Endodermal cell (in vitro differentiated cells): ENCODE measurements at regions not wholly inside any gene's neighbourhood (a gene's known extent, or its start where the extent isn't known, plus 50 kb on each side); places are given as distances from the start of the nearest gene placed in this dataset.
A peak's percentile ranks its signal among the peaks of the same experiment; 100 is the strongest.

ENCODE experiments used
- DNase-seq: peaks from one replicate; pipeline ENCODE4 v3.0.0-alpha.2; 2017
- H3K27ac ChIP-seq: 2 replicates; pipeline ENCODE4 v1.5.1; 2013; ENCODE audit warnings: mild to moderate bottlenecking, low read depth, low read length, moderate library complexity
- H3K27me3 ChIP-seq: 2 replicates; pipeline ENCODE4 v1.6.1; 2013; ENCODE audit warnings: mild to moderate bottlenecking, low read length, moderate library complexity; ENCODE audit not compliant: insufficient read depth, control insufficient read depth, poor library complexity, severe bottlenecking
- H3K36me3 ChIP-seq: 2 replicates; pipeline ENCODE4 v1.7.0; 2013; ENCODE audit warnings: mild to moderate bottlenecking, low read length, moderate library complexity; ENCODE audit not compliant: control insufficient read depth, insufficient read depth
- H3K4me1 ChIP-seq: one replicate; pipeline ENCODE4 v1.7.0; 2013; ENCODE audit warnings: low read length; ENCODE audit not compliant: control insufficient read depth, insufficient read depth
- H3K4me3 ChIP-seq: 2 replicates; pipeline ENCODE4 v1.5.1; 2013; ENCODE audit warnings: mild to moderate bottlenecking, low read length, moderate library complexity
- H3K9ac ChIP-seq: 2 replicates; pipeline ENCODE4 v1.6.1; 2013; ENCODE audit warnings: mild to moderate bottlenecking, low read length, moderate library complexity; ENCODE audit not compliant: poor library complexity, severe bottlenecking; ENCODE audit errors: extremely low read depth
- H3K9me3 ChIP-seq: 2 replicates; pipeline ENCODE4 v1.6.1; 2013; ENCODE audit warnings: mild to moderate bottlenecking, low read length, moderate library complexity; ENCODE audit not compliant: control insufficient read depth
- H3K27ac Mint-ChIP-seq: 2 replicates; pipeline ENCODE4 v1.8.0; 2020; ENCODE audit warnings: mixed read lengths
- H3K27me3 Mint-ChIP-seq: 2 replicates; pipeline ENCODE4 v1.8.0; 2021; ENCODE audit warnings: mild to moderate bottlenecking, mixed read lengths; ENCODE audit not compliant: insufficient read depth
- H3K36me3 Mint-ChIP-seq: 2 replicates; pipeline ENCODE4 v1.8.0; 2020; ENCODE audit warnings: low read depth, mixed read lengths
- H3K4me1 Mint-ChIP-seq: 2 replicates; pipeline ENCODE4 v1.8.0; 2020; ENCODE audit warnings: mixed read lengths
- H3K4me3 Mint-ChIP-seq: 2 replicates; pipeline ENCODE4 v1.8.0; 2020; ENCODE audit warnings: mild to moderate bottlenecking, moderate library complexity, mixed read lengths
- H3K9me3 Mint-ChIP-seq: 2 replicates; pipeline ENCODE4 v1.8.0; 2020; ENCODE audit warnings: mild to moderate bottlenecking, mixed read lengths
- CTCF ChIP-seq: fragments of 200-600 bp; sonication (generic); conservative IDR thresholded peaks from 2 replicates; pipeline ENCODE4 v1.5.0; 2021; ENCODE audit warnings: antibody characterized with exemption, mild to moderate bottlenecking
- WGBS, 2 experiments: methylation state at CpG; one replicate each; pipeline versions ENCODE4 v1.1.5 to v1.1.7; 2013; ENCODE audit warnings: missing lambda C conversion rate in 2 of 2, mixed read lengths in 1 of 2; ENCODE audit not compliant: insufficient coverage in 1 of 2, insufficient read length in 1 of 2; 5-methylcytosine and 5-hydroxymethylcytosine counted together

- no peaks in the 10 kb centered on the region for H3K4me1 ChIP-seq
- Mint-ChIP-seq H3K9me3 (peaks cover 18% of the 10 kb centered on the region), H3K4me1 (peaks cover 5% of the 10 kb centered on the region), H3K27ac (no peak overlapping the region), H3K4me3 (no peak overlapping the region), H3K36me3 (peaks cover 8% of the 10 kb centered on the region), H3K27me3 (no peaks in the 10 kb centered on the region)
- no peak overlapping the region for H3K9ac ChIP-seq
- H3K9me3 ChIP-seq: peaks cover 7% of the 10 kb centered on the region
- no peak for DNase-seq
- TF ChIP-seq CTCF: no peak
- H3K27me3 ChIP-seq: no peaks in the 10 kb centered on the region
- peaks cover 5% of the 10 kb centered on the region for H3K36me3 ChIP-seq
- H3K4me3 ChIP-seq: no peak overlapping the region
- no peak overlapping the region for H3K27ac ChIP-seq
Measured at GRCh38 chr13:81721400-81721799, 1380.5 kb upstream of the SPRY2 start.

GRCh38 chr13:81714513-81714912 lies 1373.6 kb upstream of the SPRY2 start:
- 48% methylated on average over 1 of the region's 3 CpGs; no CpG with 5 or more reads in 1 of the 2 experiments for WGBS, 2 experiments
- Mint-ChIP-seq H3K9me3 (peaks cover 11% of the 10 kb centered on the region), H3K4me1 (peaks cover 7% of the 10 kb centered on the region), H3K27me3 (no peaks in the 10 kb centered on the region), H3K36me3 (peaks cover 5% of the 10 kb centered on the region), H3K4me3 (no peak overlapping the region), H3K27ac (no peak overlapping the region)
- Histone ChIP-seq H3K27ac (no peak overlapping the region), H3K9ac (no peak overlapping the region), H3K4me3 (no peak overlapping the region), H3K9me3 (peaks cover 5% of the 10 kb centered on the region), H3K36me3 (no peaks in the 10 kb centered on the region), H3K4me1 (no peaks in the 10 kb centered on the region), H3K27me3 (no peaks in the 10 kb centered on the region)
- TF ChIP-seq CTCF: peak; percentile 58
- no peak for DNase-seq

- peaks cover 12% of the 10 kb centered on the region for H3K9me3 ChIP-seq
- Mint-ChIP-seq H3K9me3 (peaks cover 23% of the 10 kb centered on the region), H3K4me3 (no peak overlapping the region), H3K36me3 (peaks cover 9% of the 10 kb centered on the region), H3K4me1 (peaks cover 6% of the 10 kb centered on the region), H3K27ac (no peak overlapping the region), H3K27me3 (no peaks in the 10 kb centered on the region)
- no peaks in the 10 kb centered on the region for H3K27me3 ChIP-seq
- 55 to 65% methylated on average over 1 to 2 of the region's 2 CpGs for WGBS, 2 experiments
- H3K36me3 ChIP-seq: no peaks in the 10 kb centered on the region
- no peak overlapping the region for H3K27ac ChIP-seq
- H3K4me3 ChIP-seq: no peak overlapping the region
- H3K4me1 ChIP-seq: no peaks in the 10 kb centered on the region
- no peak overlapping the region for H3K9ac ChIP-seq
- no peak for DNase-seq
- no peak for TF ChIP-seq CTCF
Measured at GRCh38 chr13:81713201-81713600, 1372.3 kb upstream of the SPRY2 start.
